HG03196 (cell line): ENCODE measurements at regions not wholly inside any gene's neighbourhood (a gene's known extent, or its start where the extent isn't known, plus 50 kb on each side); places are given as distances from the start of the nearest gene placed in this dataset.
"Not testable (repeated sequence)": the region's sequence is repeated elsewhere in the genome, so short reads cannot be mapped to it uniquely, and the experiment has no call there.

Experiments
- ATAC-seq: cut with Tn5 transposase; IDR thresholded peaks from one replicate; pipeline ENCODE4 v1.9.1; 2021; ENCODE audit not compliant: unreplicated experiment

DNA sequence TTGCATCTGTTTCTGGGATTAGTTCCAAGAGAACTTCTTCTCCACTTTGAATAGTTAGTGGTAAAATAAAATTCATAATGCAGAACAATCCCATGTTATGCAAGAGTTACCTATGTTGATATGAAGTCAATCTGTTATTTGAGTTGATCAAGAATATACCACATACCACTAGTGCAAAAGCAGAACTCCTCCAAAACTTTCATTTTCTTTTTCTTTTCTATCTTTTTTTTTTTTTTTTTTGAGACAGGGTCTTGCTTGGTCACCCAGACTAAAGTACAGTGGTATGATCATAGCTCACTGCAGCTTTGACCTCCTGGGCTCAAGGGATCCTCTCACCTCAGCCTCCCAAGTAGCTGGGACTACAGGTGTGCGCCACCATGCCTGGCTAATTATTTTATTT, 78.8 kb upstream of the UMPS start:
- not testable (repeated sequence) for ATAC-seq

DNA sequence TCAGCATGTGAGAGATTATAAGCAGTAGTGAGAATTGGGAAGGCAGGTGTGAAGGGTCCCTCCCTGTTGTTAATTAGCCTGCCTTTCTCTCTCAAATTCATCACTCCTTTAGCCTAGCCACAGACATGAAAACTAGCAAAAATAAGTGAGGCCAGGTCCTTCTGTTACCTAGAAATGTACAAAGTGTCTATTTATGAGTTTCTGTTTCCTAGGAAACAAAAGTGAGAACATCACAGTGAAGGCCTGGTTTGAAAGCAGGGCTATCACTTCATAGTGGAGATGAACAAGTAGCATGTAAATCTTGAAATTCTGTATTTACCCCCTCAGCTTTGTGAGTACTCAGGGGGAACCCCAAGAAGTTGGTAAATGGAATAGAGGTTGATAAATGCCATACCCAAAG, 78.2 kb upstream of the UMPS start:
- no peak for ATAC-seq

DNA sequence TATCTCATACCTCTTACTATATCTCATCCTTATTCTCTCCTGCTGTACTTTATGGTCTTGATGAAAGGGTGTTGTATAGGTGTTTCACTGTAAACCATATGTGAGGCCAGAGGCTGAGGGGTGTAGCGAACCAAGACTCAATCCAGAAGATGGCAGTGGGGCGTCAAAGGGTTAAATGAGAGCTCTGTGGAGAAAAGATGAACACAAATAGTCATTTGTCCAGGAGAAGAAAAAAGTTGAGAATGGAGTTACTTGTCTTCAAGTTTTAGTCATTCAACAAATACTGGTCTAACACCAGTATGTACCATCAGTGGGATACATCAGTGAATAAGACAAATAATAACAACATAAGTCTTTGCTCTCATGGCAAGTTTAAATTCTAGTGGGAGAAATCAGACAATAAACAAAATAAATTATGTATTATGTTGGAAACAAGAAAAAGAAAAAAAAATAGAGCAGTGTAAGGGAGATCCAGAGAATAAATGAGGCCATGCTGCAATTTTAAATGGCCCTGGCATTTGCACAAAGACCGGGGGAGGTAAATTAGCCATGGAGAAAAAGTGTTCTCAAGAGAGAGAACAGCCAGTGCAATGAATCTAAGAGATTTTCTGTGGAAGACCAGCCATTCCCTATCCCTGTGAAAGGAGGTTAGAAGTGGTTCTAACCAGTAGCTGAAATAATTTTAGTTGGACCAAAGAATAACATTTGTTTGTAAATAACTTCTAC, 77.0 kb upstream of the UMPS start:
- ATAC-seq, result no peak

DNA sequence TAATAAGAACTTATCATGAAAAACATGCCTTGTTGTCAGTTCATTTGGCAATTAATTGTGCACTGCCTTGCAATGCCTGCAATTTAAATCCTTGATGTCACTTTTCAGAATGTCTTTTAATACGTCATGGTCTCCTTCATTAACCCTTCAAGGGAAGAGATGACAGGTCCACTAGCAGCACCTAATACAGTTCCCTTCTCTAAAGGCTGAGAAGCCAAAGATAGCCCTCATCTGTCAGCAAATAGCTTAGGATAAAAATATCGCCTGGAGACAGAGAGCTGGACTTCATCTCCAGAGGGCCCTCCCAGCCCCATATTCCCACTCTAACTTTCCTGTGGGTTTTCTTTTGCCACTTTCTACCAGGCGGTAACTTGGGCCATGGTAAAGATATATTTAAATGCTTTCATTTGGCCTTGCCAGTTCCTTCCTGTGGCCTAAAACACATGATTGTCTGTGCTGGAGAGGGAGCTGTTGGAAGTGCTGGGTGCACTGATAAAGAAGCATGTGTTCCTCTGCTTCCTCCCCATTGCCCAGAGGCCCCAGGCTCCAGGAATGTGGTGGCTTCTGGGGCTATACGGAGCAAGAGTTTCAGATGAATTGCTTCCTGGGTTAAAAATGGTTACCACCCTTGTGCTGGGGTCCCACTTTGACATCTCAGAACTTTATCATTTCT, 76.3 kb upstream of the UMPS start:
- ATAC-seq, result no peak

DNA sequence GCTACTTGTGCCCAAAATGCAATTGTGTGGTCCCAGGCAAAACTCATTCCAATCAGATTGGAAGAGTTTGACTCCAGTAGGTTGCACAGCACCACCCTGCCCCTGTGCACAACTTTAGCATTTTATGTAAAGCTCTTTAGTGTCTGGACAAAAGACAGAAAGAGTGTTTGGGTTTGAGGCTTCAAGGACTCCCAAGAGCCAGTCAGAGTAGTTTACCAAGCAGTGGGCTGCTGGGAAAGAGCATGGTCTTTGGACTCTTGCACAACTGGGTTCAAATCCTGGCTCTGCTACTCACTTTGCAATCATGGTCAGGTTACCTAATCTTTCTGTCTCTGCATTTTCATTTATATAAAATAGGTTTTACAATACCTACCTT, 75.8 kb upstream of the UMPS start:
- no peak for ATAC-seq

DNA sequence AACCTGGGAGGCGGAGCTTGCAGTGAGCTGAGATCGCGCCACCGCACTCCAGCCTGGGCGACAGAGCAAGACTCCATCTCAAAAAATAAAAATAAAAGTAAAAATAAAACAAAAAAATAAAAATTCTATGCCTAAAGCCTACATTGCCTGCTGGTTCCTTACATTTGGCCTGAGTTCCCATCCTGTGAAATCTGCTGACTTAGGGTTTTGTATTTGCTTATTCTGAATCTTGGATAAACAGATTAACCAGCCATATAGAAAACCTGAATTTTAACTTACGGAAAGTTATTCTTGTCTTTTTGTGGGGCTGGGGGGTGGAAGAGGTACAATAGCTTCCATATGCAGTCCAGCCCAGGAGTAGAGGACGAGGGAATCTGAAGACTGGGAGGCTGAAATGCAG, 73.7 kb upstream of the UMPS start:
- no peak for ATAC-seq

DNA sequence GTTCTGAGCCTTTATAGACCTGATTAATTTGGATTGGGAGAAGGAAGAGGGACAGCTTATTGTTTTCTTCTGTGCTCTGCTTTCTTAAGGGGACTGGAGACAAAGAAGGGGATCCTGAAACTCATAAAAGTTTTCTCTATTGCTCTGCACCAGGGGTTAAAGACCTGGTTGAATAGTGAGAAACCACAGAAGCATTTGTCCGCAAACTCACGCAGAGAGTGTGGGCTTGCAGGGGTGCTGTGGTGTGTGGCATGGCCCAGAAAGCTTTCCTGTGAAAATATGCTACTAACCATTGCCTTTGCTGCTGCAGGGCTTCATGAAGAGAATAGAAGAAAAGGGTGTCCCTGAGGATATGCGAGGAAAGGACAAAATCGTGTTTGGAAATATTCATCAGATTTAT, 73.1 kb upstream of the UMPS start:
- ATAC-seq, result no peak

DNA sequence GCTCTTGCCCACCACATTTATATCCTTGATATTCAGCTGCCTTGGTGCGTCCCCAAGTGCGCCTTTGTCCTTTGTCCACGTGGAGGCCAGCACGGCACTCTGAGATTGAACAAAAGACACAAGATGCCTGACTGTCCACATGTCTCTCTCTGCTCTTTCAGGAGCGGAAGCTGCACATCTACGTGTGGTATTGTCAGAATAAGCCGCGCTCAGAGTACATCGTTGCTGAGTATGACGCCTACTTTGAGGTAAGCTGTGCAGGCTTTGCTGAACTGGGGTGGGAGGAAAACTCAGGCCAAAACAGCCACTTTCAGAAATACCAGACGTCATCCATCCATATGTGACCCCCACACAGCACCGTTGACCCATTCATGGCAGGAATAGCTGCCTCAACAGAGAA, 72.0 kb upstream of the UMPS start:
- ATAC-seq, result no peak

DNA sequence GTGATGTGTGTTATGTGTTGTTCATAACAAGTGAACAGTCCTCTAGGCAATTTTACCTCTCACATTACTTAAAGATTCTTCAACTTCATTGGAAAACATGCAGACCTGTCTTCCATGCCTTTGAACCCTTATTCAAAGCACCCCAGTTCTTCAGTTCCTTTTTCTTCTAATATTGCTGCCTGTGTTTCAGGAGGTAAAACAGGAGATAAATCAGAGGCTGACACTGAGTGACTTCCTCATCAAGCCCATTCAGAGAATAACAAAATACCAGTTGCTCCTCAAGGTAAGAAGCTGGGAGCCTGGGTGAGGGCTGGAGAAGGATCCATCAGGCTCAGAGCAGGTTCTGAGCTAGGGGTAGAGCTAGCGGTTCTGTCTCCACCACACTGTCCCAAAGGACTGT, 71.1 kb upstream of the UMPS start:
- ATAC-seq, result no peak

DNA sequence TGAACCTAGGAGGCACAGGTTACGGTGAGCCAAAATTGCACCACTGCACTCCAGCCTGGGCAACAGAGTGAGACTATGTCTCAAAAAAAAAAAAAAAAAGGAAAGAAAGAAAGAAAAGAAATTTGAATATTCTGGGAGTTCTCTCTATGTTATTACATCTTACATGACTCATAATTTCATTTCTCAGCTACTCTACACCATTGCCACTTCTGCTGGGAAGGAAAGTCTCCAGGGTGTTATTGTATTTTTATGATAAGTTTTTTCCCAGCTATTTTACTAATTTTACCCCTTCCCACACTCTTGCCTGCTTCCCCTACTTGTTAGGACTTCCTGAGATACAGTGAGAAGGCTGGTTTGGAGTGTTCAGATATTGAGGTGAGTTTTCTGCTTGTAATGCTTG, 69.7 kb upstream of the UMPS start:
- no peak for ATAC-seq

DNA sequence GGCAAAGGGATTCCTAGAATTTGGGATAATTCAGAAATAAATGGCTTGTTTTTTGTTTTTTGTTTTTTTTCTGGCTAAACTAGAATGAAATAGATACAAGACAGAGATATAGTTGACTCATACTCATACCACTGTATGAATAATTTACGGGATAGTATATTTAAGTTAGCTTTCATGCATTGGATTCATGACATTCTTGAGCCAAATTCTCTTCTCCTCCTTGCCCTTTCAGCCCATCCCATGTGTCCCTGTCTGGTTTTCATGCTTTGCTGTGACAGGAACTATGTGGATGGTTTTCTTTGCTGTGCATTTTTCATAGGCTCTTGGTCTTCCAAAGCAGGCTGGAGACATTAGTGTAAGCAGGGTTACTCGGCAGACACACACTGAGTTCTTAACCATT, 66.6 kb upstream of the UMPS start:
- no peak for ATAC-seq

DNA sequence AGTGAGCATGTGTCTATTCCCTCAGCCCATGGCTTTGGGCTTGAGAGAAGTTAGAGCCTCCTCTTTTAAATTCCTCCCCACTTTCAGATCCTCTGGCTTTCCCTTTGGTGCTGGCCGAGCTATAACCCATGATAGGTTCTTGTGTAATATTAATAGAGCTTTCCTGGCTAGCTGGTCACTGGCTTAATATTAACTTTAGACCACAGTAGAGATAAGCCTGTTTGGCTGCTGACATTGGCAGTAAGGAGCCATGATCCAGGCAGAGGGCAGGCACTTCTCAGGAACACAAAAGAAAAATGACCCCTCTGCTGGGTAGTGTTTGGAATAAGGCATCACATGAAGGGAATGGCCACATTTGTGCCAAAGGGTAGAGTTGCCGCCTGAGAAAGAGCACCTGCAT, 65.4 kb upstream of the UMPS start:
- no peak for ATAC-seq

DNA sequence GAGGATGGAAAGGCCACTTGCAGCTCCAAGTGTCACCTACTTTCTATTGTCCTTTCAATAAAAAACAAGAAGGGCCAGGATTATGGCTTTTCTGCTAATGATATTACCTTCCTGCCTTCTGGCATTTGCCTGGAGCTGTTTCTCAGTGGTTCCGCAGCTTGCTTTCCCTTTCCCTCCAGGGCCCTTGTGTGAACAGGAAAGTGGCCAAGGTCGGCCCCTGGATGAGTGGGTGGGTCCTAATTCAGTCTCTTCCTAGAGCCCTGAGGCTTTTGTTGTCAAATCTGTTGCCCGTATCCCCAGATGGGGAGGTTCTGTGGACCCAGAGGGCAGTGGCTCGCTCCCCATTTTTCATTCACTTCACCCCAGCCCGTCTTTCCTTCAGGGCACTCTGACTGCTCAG, 64.2 kb upstream of the UMPS start:
- ATAC-seq, result no peak

DNA sequence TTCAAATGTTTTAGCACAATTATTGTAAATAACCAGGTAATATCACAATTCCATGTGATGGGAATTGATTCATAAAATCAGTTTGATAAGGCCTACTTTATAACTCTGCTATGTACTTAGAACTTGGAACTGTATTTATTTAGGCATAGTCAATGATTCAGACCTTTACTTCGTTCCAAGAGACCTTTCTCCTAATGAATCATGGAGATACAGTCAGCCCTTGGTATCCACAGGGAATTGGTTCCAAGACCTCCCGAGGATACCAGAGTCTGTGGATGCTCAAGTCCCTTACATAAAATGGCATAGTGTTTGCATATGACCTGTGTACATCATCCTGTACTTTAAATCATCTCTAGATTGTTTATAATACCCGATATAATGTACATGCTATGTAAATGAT, 60.8 kb upstream of the UMPS start:
- no peak for ATAC-seq

DNA sequence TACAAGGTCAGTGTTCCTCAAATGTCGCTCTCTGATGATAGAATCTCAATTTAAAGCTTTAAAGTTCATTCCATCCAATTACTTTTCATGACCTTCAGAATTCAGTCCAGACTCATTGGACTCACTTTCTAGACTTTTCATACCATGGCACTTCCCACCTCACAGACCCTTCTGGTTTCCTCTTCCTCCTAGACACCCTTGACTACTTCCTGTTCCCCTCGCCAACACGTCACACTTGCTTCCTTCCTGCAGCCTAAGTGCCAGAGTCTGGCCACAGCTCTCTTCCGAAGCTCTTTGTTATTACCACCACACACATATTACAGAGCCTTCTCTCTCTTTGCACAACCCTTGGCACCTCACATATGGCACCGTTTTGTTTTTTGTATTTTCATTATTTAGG, 59.1 kb upstream of the UMPS start:
- no peak for ATAC-seq

DNA sequence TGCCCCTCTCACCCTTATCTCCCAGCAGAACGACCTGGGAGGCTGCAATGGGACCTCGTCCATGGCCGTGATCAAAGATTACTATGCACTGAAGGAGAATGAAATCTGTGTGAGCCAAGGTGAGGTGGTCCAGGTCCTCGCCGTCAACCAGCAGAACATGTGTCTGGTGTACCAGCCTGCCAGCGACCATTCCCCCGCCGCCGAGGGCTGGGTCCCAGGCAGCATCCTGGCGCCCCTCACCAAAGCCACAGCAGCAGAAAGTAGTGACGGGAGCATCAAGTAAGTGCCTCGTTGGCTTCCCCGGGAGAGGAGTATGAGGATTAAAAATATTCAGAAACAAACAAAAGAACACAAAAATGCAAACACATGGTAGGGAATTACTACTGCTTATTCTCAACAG, 55.9 kb upstream of the UMPS start:
- no peak for ATAC-seq

DNA sequence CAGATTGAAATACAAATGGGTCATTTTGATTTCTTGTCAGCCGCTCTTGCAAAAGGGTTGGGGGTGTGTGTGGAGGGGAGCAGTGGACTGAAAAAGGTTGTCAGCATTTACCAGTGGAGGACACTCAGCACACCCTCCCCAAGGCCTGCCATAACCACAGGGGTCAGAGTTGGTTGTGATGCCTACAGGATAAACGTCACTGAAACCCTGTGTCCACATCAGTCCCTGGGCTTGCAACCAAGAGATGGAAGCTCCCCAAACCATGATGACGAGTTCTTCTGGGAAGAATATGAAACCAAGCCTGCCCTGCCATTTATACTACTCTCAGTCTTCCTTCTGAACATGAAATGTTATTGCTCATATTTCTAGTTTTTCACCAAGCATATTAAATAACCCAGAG, 54.0 kb upstream of the UMPS start:
- ATAC-seq, result no peak

DNA sequence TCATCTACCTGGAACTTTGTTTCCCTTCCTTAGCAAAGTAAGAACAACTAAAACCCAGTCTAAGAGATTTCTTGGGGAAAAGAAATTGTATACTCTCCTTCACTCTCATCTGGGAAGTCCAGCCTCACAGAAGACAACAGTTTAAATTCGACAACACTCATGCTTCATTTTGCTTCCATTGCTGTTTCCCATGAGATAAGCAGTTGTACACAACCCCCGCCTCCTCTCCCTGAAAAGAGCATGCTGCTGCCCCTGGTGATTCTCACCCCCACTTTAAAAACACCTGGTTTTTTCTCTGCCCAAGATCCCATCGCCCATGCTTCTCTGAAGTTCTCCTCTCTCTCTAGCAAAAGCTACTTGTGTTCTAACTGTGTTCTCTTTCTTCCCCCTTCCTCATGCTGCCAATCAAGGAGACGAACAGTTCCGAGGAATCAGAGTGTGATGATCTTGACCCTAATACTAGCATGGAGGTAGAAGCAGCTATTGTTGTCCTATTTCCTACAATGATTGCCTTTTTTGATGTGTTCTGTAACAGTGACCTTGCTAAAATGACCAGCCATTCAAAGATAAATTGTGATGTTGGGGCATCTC, 51.1 kb upstream of the UMPS start:
- ATAC-seq, result no peak
